GM18519 (cell line): ENCODE measurements at regions not wholly inside any gene's neighbourhood (a gene's known extent, or its start where the extent isn't known, plus 50 kb on each side); places are given as distances from the start of the nearest gene placed in this dataset.
"Not testable (repeated sequence)": the region's sequence is repeated elsewhere in the genome, so short reads cannot be mapped to it uniquely, and the experiment has no call there.

Experiments
- ATAC-seq: cut with Tn5 transposase; IDR thresholded peaks from one replicate; pipeline ENCODE4 v1.9.1; 2021; ENCODE audit warnings: mild to moderate bottlenecking, moderate library complexity; ENCODE audit not compliant: unreplicated experiment, low FRiP score

GRCh38 chr18:37838083-37838482, 272.5 kb upstream of the CELF4 start:
- ATAC-seq: no peak

DNA sequence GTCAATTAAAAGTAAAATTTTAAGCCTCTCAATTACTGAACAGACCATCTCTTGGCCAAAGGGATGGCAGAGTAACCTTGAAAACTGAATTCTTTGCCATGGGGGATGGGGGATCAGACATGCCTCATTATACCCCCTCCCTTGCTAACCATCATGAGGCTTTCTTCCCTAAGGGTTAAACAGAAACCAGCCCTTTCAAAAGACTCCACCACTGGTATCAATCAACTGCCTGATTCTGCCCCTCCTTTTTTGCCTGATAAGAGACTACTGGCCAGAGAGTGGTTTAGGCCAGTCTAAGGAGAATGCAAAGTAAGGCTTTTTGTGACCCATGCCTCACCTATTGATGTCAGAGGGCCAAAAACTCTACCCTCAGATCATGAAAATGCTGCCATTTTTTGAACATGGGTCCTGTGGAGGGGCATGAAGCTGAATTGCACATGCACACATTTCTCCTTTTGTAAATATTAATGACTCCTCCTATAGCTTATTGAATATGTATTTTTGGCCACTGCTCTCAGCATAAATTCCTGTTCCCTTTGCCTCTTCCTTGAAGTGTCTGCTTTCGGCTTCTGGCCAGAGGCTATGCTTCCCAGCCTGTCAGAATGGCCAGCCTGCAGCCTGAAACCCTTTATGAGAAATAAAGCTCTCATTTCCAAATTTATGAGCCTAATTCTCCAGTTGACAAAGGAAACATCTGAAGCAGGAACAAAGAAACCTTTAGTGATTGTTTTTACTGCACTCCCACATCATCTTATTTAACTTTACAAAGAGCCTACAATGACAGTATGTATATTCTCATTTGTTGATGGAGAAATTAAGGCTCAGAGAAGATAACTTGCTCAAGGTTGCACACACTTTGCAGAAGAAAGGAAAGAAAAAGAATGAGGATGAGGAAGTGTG, 270.7 kb upstream of the CELF4 start:
- no peak for ATAC-seq

- ATAC-seq: not testable (repeated sequence)
Measured at GRCh38 chr18:37832010-37832695, 266.6 kb upstream of the CELF4 start.

DNA sequence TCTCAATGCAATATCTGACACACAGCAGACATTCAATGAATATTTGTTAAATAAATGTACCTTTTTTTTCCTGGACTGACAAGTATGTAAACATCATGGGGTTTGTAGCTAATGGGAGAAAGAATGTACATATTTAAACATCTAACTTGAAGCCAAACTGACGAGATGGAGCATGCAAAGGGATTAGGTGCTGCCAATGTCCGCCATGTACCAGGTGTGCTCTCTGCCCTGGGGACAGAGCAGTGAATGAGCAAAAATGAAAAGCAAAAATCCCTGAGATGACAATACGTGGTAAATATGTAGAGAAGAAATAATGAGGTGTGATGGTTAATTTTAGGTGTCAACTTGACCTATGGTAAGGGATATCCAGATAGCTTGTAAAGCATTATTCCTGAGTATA, 247.4 kb upstream of the CELF4 start:
- no peak for ATAC-seq

DNA sequence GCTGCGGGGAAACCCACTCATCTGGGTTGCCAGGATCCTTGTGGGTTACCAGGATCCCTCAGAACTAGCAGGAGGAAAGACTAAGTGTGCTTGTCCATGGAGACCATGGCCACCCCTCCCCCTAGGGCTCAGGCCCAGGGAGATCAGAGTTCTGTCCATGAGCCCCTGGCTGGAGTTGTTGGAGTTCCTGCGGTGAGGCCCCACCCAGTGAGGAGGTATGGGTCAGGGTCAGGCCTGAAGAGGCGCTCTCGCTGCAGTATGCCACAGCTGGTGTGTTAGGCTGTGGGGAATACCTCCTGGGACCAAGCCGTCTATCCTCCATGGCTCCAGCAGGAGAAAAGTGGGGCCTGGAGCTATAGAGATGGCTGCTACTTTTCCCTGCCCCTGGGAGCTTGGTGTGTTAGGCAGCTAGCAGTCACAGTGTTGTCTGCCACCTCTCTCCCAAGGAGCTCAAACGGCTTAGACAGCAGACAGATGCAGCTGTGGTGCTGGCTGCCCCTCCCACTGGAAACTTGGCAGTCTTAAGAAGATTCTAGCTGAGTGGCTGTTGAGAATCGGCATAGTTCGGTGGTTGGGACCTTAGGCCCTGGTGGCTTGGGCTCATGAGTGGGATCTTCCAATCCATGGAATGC, 240.3 kb upstream of the CELF4 start:
- ATAC-seq: no peak

DNA sequence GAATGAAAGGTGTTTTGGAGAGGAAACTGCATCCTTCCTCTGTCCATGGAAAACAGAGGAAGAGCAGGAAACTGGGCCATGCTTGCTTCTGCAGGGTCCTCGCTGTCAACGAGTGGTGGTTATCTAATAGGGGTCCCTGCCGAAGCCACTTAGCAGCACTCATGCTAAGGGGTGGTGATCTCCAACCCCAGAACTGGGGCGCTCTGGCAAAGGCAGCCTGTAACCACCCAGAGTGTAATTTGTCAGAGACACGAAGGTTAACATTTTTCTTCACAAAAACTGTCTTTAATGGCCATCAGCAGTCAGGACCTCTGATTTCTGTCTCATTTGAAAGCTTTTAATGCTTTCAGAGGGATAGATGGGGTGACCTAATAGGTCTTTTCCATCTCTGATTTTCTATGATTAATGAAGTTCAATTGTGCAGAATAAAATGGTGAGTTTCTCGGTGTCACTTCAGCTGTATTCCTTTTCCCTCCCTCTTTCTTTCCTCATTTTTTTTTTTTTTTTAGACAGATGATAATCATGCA, 231.3 kb upstream of the CELF4 start:
- ATAC-seq: no peak

- no peak for ATAC-seq
Measured at GRCh38 chr18:37787452-37787851, 221.9 kb upstream of the CELF4 start.

- ATAC-seq: no peak
Measured at GRCh38 chr18:37783771-37784170, 218.2 kb upstream of the CELF4 start.

- no peak for ATAC-seq
Measured at GRCh38 chr18:37779220-37779619, 213.6 kb upstream of the CELF4 start.

- ATAC-seq: peak; percentile 63
Measured at GRCh38 chr18:37778417-37779165, 213.0 kb upstream of the CELF4 start.

DNA sequence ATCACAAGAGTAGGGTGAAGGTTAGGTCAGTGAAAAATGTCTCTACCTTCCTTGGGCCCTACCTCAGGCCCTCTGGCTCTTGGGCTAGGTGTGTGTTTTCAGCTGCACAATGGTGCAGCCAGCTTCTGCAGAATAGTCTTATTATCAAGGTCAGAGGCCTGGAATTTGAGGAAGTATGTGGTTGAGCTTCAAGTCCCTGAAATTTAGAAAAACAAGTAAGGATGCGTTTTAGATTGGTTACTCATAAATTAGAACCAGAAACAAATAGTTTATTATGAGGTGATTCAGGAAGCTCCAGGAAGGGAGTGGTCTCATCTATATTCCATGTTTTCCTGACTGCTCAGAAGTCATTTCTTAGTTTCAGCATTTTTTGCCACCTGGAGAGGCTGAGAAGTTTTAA, 204.2 kb upstream of the CELF4 start:
- ATAC-seq: no peak

DNA sequence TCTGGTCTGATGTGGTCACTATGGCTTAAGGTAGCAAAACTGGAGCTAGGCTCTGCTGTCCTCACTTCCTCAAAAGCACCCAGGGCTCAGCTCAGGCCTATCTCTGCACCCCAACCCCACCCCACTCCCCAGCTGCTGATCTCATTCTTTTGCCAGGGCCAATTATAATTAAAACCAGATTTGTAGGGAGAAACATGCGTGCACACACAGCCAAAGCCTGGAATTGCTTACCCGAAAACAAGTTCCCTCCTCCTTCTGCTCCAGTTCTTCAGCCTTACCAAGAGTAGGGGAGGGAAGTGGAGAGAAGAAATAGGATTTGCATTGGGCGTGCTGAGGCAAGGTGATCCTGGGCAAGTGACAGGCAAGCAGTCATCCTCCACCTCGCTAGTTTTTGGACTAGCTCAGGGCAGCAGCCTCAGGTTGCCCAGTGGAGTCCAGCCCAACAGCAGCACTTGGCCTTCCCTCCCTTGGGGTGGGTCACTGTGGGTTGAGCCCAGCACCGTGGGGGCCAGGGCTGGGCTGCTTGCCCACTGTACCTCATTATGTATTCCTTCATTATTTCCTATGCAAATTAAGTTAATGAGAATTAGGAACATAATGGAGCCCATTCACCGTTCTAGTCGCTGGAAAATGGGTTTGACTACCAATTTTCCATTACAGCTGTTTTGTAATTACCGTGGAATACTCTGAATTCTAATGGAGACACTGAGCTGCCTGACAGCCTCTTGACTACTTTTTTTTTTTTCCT, 199.1 kb upstream of the CELF4 start:
- no peak for ATAC-seq

DNA sequence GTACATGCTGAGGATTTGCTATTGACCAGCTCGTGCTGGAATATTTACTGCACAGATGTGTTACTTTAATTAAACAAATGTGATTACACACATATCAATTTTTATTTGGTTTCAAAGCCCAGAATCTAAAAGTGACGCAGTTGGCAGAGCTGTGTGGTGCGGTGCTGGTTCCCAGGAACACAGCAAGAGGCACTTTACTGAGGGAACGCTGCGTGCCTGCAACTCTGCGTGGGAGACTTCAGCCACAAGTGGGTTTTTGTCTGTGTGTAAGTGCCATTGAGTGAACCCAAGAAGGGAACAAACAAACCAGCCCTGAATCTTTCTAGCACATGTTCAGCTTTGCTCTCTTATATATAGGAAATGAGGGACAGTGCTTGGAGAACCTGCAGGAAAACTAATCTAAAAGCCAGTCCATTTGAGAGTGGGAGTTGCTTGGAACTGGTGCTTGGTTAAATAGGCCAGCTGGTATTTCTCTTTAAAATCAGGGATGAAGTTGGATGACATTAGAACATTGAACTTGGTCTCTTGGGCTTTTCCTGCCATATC, 196.6 kb upstream of the CELF4 start:
- ATAC-seq: no peak

GRCh38 chr18:37754141-37754540, 188.5 kb upstream of the CELF4 start:
- ATAC-seq: no peak

- no peak for ATAC-seq
Measured at GRCh38 chr18:37742436-37742835, 176.8 kb upstream of the CELF4 start.

DNA sequence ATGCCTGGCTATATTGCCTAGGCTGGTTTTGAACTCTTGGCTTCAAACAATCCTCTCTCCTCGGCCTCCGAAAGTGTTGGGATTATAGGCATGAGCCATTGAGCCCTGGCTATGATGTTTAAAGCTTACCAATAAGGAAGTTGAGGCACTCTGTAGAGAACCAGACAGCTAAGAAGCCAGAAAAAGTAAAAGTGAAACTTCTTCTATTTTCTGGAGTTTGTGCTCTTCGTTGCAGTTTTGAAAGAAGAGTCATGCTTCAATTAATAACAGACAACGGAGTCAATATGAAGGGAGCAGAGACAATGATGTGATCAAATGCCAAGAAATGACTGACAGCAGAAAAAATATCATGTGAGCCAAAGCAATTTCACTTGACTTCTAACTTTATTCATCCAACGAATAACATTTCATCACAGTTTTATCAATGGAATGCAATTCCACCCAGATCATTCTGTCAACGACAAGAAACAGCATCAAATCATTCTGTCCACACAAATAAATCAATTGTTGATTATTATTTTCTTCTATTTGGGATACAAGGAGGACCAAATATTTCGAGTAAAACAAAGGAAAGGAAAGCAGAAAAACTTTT, 175.5 kb upstream of the CELF4 start:
- no peak for ATAC-seq

GRCh38 chr18:37734406-37734805, 168.8 kb upstream of the CELF4 start:
- ATAC-seq: no peak

- no peak for ATAC-seq
Measured at GRCh38 chr18:37729716-37730115, 164.1 kb upstream of the CELF4 start.

DNA sequence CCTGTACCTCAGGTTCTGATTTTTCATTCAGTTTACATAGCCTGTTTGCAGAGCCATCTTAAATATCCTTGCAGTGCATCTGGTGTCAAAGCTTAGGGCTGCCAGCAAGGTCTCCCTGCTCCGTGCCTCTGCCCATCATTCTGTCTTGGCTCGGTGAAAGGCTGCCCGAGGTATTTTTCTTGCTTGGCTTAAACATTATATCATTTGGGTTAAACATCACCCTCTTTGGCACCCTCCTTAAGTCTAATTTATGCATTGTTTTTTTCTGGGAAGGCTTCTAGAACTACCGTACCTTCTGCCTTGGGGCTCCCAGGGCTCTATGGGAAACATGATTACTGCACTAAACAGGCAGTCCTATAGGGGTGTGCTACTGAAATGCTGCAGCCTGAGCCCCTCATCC, 158.6 kb upstream of the CELF4 start:
- ATAC-seq: no peak
